Right lobe of liver (tissue), 4 donors: ENCODE measurements at regions not wholly inside any gene's neighbourhood (a gene's known extent, or its start where the extent isn't known, plus 50 kb on each side); places are given as distances from the start of the nearest gene placed in this dataset.

ENCODE experiments used
- CTCF ChIP-seq, 4 donors: fragments of 200-600 bp in 3 of 4; fragments of 450-650 bp in 1 of 4; IDR thresholded peaks; one replicate each; pipeline versions ENCODE4 v1.5.1 to v1.8.0; 2016 to 2022; ENCODE audit warnings: antibody characterized with exemption in 4 of 4, mild to moderate bottlenecking in 2 of 4
- POLR2A ChIP-seq: fragments of 450-650 bp; IDR thresholded peaks from one replicate; pipeline ENCODE4 v1.6.1; 2017; ENCODE audit warnings: antibody characterized with exemption, mild to moderate bottlenecking
- donor health status: DM: no; HTN: no; CAD: no.
- donor health status: DM: no; HTN: no; CAD: no.
- donor health status: DM: no; HTN: yes; CAD: no.

DNA sequence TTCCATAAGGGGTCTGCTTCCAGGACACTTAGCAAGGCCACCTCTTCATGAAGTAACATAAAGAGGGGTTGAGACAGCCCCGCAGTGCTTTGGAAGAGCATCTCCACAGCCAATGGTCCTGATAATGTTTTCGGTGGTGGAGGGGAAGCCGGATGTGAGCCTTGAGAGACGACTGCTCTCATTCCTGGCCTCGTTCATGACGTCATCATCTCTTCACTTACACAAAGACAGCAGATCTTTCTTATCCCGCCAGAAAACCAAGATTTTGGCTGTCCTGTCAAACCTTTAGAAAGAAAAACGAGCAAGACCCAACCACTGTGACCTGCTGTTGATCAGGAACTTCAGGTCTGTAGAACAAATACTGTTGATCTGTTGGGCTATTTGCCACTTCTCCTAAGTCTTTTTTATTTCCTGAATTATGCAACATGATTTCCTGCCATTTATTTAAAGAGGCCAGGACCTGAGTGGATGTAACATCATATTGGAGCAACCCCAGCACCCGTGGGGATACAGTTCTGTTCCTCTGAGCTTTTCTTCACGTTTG is 89.0 kb upstream of the IRX2 start:
- TF ChIP-seq CTCF (IDR thresholded peaks at IDR 0.05) (no peak), POLR2A (no peak)
